HG03066 (cell line): ENCODE measurements at regions not wholly inside any gene's neighbourhood (a gene's known extent, or its start where the extent isn't known, plus 50 kb on each side); places are given as distances from the start of the nearest gene placed in this dataset.

Experiments used
- ATAC-seq: cut with Tn5 transposase; IDR thresholded peaks from one replicate; pipeline ENCODE4 v1.9.1; 2021; ENCODE audit warnings: low read depth; ENCODE audit not compliant: unreplicated experiment

DNA sequence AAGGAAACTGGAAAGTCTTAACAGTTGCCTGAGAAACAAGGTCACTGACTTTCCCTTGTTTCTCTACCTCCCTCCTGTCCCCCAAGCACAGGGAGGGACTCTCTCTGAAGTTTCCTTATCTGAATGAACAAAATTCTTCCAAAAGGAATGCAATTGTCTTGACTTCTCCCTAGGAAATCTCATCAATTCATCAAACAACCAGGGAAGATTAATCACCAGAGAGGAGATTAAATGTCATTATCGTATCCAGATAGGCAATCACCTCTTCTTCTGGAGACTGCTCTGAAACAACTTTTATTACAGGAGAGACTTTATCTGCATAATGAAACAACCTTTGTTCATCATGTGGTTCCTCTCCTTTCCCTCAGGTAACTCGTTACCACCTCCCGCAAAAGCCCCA is 431.4 kb downstream of the SLC16A7 start:
- ATAC-seq = no peak

DNA sequence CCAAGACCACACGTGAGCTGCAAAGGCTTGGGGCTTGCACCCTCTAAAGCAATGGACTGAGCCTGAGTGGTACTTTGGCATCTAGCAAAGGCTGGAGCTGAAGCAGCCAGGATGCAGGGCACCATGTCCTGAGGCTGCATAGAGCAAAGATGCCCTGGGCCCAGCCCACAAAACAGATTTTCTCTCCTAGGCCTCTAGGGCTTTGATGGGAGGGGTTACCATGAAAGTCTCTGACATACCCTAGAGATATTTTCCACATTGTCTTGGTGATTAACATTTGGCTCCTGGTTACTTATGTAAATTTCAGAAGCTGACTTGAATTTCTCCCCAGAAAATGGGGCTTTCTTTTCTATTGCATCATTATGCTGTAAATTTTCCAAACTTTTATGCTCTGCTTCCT is 438.3 kb downstream of the SLC16A7 start:
- ATAC-seq = no peak

GRCh38 chr12:60035835-60036234 is 440.0 kb downstream of the SLC16A7 start:
- no peak for ATAC-seq

DNA sequence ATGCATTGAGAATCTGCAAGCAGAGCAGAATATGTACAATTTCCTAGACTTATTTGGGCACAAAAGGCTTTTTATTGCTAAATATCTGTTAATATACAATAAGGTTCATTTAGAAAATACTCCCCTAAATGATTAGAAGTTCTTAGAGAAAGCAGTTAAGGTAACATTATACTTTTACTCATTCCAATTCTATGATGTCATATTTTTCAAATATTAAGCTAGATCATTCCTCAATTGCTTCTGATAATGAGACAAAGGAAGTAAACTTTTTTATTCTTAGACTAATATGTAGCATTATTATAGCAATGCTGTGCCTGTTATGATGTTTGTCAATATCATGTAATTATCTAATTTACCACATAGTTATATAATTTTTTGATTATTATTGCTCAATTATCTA is 447.0 kb downstream of the SLC16A7 start:
- ATAC-seq = no peak

GRCh38 chr12:60043236-60043635 is 447.4 kb downstream of the SLC16A7 start:
- no peak for ATAC-seq

DNA sequence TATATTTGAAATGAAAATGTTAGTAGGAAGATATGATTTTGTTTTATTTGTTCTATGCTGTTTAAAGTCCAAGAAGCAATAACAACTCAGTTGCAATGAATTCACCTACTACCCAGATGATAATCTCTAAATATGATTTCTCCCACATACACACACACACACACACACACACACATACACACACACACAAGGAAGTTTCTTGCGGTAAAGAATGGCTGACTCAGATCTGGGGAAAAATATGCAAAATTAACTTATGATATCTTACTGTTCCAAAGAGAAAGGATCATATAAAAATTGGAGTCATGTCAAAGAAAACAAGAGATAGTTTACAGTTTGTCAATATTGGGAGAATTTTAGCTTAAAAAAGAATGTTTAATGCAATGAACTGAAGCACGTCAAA is 456.7 kb downstream of the SLC16A7 start:
- ATAC-seq = no peak

DNA sequence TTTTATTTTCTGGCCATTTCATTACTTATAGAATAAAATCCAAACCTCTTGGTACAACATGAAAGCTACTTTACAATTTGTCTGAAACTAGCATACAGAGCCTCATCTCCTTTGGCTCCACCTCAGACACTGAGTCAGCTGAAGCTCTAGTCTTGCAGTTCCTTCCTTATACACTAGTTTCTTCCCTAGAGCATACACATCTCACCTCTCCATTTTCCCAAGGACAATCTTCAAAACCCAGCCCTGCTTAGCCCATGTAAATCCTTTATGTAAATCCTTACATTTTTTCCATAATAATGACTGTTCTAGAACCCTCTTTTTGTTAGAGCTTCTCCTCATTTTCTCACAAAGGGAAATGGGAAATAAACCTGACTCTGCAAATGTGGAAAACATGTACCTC is 463.4 kb downstream of the SLC16A7 start:
- no peak for ATAC-seq

DNA sequence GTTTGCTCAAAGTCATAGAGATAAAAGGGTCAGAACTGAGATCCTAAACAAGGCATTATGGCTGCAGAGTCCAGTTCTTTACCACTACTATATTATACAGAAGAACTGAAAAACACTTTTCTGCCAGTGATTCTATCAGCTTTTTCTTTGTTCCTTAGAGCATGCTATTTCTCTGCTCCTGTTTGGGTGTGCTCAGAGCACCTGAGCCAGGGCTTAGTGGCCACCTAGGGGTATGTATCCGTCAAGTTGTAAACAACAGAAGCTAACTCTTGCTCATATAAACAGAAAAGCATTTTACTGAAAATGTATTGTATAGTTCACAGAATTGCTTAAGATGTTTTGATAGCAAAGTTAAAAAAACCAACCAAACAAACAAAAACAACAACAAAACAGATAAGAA is 470.8 kb downstream of the SLC16A7 start:
- ATAC-seq = no peak

DNA sequence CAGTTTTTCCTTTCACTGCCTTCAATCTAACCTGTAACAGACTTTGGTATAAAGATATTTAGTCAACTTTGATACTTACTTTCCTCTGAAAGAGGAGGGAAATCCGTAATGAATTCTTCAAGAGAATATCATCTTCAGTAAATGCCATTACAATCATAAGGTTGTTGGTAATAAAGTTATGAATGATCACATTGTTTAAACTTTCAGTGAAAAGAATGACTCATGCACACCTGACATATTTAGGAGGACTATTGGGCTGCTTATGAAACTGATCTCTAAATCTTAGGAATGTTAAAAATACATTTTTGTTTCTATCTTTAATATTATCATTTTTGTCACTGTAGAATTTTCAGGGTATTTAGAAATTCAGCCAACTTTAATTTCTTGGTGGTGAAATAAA is 474.7 kb downstream of the SLC16A7 start:
- no peak for ATAC-seq

GRCh38 chr12:60071759-60072191 is 475.9 kb downstream of the SLC16A7 start:
- ATAC-seq = no peak

DNA sequence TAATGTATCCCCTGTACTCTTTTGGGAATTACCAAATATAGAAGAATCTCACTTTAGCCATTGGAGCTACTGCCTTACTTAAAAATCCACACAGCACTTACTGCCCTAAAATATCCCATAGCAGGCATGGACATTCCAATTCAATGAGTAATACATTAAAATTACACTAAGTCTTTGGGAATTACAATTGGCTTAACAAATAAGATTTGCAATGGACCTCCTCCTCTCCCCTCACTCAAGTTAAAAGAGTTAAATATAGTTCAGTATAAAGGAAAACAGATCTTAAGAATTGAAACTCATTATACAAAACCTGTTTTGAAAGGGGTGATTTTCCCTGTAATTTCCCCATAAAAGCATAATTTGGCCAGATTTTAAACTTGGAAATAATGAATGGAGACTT is 477.1 kb downstream of the SLC16A7 start:
- no peak for ATAC-seq

GRCh38 chr12:60075091-60075490 is 479.3 kb downstream of the SLC16A7 start:
- no peak for ATAC-seq

- no peak for ATAC-seq
Observed at GRCh38 chr12:60078026-60078425, 482.2 kb downstream of the SLC16A7 start.

DNA sequence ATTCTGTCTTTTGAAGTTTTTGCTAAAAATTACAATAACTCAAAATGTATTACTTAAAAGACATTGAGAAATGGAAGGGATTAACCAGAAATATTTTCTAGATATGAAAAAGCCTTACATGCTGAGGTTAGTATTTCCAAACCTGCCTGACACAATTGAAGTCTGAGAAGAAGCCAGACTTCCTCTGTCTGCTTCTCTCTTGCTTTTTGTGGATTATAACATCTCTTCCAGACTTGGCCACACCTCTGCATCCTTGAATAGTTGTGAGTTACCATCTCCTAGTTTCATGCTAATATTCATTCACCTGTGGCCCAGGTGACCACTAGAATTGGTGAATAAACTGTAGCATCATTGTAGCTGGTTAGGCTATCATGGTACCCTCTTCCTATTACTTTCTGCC is 497.6 kb downstream of the SLC16A7 start:
- ATAC-seq = no peak

GRCh38 chr12:60094436-60094835 is 498.6 kb downstream of the SLC16A7 start:
- ATAC-seq = no peak

- no peak for ATAC-seq
Observed at GRCh38 chr12:60096727-60097126, 500.9 kb downstream of the SLC16A7 start.

- no peak for ATAC-seq
Observed at GRCh38 chr12:60100160-60100559, 504.3 kb downstream of the SLC16A7 start.

DNA sequence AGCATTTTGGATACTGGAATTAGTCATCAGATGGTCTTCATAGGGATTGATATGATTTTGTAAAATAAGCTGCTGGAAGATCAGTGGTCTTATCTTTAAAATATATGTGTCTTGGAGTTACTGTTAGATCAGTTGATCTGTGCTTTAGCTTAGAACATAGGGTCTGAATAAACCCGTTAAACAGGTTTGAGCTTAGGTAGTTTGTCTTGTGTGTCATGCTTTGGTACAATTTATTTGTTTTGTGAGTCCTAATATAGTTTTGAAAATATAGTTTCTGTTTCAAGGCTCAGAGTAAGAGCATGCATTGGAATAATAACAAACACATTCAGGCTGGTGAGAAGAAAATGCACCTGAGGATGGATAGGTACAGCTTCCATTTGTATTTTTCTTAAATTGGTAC is 505.0 kb downstream of the SLC16A7 start:
- no peak for ATAC-seq

- no peak for ATAC-seq
Observed at GRCh38 chr12:60101715-60102114, 505.9 kb downstream of the SLC16A7 start.

GRCh38 chr12:60106214-60106613 is 510.4 kb downstream of the SLC16A7 start:
- no peak for ATAC-seq

- ATAC-seq = no peak
Observed at GRCh38 chr12:60107992-60108391, 512.2 kb downstream of the SLC16A7 start.

DNA sequence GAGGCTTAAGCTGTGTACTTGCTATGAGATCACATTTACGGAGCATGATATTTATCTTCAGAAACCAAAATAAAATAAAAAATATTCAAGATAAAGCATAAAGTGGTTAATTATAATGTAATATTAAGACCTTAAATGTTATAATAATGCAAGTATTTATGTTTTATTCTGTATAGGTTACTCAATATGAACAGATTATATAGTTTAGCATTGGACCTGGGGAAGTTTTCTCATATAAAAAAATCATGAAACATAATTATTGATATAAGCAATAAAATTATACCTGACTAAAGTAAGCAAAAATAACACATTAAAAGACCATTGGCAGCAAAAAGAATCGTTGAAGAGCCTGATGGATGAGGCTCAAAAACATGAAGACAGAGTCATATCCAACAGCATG is 516.2 kb downstream of the SLC16A7 start:
- ATAC-seq = no peak

DNA sequence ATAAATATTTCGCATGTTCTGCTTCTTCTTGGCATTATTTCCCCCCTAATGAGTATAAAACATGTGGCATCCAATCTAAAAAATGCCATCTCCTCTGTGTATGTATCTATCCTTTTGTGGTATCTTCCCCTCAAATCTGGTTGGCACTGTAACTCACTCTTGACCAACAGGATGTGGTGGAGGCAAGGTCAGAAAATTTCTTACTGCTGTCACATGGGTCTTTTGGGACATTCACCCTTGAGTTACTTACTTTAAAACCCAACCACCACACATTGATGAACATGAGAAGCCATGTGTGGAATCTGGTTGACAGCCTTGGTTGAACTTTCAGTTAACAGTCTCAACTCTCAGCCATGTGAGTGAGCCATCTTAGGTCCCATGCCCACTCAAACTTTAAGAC is 516.9 kb downstream of the SLC16A7 start:
- no peak for ATAC-seq

DNA sequence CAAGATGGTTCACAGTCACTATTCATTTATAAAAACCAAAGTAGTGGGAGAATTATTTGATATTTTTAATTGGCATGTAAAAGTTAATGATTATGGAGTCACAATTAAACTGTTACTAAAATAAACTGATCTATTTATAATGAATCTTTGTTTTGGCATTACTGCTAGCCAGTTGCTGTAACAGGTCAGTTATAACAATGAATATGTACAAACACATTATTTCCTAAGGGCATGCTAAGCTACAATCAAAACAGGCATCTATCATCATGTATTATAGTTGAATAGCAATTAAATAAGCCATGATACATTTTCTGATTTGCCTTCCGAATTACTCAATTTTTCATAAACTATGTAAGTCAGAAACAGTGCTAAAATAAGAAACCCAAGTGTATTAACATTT is 518.3 kb downstream of the SLC16A7 start:
- ATAC-seq = no peak
